PC-3 (cell line): ENCODE measurements at regions not wholly inside any gene's neighbourhood (a gene's known extent, or its start where the extent isn't known, plus 50 kb on each side); places are given as distances from the start of the nearest gene placed in this dataset.

Source experiments
- CTCF ChIP-seq: fragments of 300-600 bp; sonication (generic); conservative IDR thresholded peaks from 2 replicates; pipeline ENCODE4 v1.5.1; 2017; ENCODE audit warnings: antibody characterized with exemption, low read depth, mild to moderate bottlenecking, low read length
- EZH2phosphoT487 ChIP-seq: fragments of 300-600 bp; sonication (generic); IDR thresholded peaks from 2 replicates; pipeline ENCODE4 v1.6.1; 2018; ENCODE audit warnings: mild to moderate bottlenecking, antibody characterized with exemption, low read length, borderline replicate concordance

DNA sequence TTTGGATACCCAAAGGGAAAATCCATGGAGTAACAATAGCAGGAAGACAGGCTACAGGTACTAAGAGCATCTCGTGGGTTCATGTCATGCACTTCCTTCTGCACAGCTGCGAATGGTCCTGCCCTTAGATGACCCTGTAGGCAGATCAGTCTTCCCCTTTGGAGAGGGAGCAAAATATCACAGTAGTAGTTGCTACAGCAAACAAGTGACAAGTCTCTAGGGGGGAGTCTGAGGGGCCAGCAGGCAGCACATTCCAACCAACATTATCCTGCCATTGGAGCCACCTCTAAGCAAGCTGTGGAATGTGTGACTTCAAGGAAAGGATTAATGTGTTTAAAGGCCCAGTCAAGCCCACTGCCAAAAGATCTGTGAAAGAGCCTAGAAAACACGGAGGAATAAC is 273.2 kb upstream of the PARD3B start:
- TF ChIP-seq CTCF, result no peak
- TF ChIP-seq EZH2phosphoT487, result no peak
